Prostate gland (tissue), 2 donors: ENCODE measurements at regions not wholly inside any gene's neighbourhood (a gene's known extent, or its start where the extent isn't known, plus 50 kb on each side); places are given as distances from the start of the nearest gene placed in this dataset.

ENCODE experiments used
- DNase-seq: peaks from one replicate; pipeline ENCODE4 v3.0.0-alpha.2; 2019; ENCODE audit warnings: low spot score
- H3K27ac ChIP-seq, 2 donors: fragments of 200-600 bp; sonication (generic); 2 replicates each; pipeline ENCODE4 v1.5.1; 2017 to 2019
- H3K27me3 ChIP-seq: fragments of 200-600 bp; sonication (generic); replicated peaks from 2 replicates; pipeline ENCODE4 v1.5.1; 2019; ENCODE audit not compliant: insufficient read depth
- H3K36me3 ChIP-seq, 2 donors: fragments of 200-600 bp; sonication (generic); 1 replicate in 1 of 2; 2 replicates in 1 of 2; pipeline versions ENCODE4 v1.5.1 to v1.8.1; 2017 to 2019
- H3K4me1 ChIP-seq: fragments of 200-600 bp; sonication (generic); replicated peaks from 2 replicates; pipeline ENCODE4 v1.5.1; 2019
- H3K4me3 ChIP-seq, 2 donors: fragments of 200-600 bp; sonication (generic); 2 replicates each; pipeline ENCODE4 v1.5.1; 2017 to 2019
- H3K9me3 ChIP-seq: fragments of 200-600 bp; sonication (generic); 2 replicates; pipeline ENCODE4 v1.5.1; 2017
- POLR2A ChIP-seq: fragments of 450-650 bp; IDR thresholded peaks from one replicate; pipeline ENCODE4 v1.6.1; 2016; ENCODE audit warnings: antibody characterized with exemption, mild to moderate bottlenecking
- POLR2AphosphoS5 ChIP-seq: sonication (generic); formaldehyde crosslinking; IDR thresholded peaks from one replicate; pipeline ENCODE4 v1.6.1; 2017; ENCODE audit warnings: antibody characterized with exemption
- WGBS: methylation state at CpG from one replicate; pipeline ENCODE4 v1.1.5; 2018; 5-methylcytosine and 5-hydroxymethylcytosine counted together
- intact Hi-C: fragments of 100-400 bp; cut with DNase I; formaldehyde crosslinking; loops from one replicate; pipeline ENCODE4 v1.14.2; 2022
- TF ChIP-seq, protein P1 (sequence below), 4 experiments: fragments of 200-600 bp in 2 of 4; fragments of 450-650 bp in 2 of 4; sonication (generic) in 2 of 4; IDR thresholded peaks; 1 replicate in 3 of 4; 2 replicates in 1 of 4; pipeline ENCODE4 v1.5.1; 2016 to 2019; ENCODE audit warnings: antibody characterized with exemption in 4 of 4, mild to moderate bottlenecking in 2 of 4, moderate library complexity in 2 of 4

DNA sequence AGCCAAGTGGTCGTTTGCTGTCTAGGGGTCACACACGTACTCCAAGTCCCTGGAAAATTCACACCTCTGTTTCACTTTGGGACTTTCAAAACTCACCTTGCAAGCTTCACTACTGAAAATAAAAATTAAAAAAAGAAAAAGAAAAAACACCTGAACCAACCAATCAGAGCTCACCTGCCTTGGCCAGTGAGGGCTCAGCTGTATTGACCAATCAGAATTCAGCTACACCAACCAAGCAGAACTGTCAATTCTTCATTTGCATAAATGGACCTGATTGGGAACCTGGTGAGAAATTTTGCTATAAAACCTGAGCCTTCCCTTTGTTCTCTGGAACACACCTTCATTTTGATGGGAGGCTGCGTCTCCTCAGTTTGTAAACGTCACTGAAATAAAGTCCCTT lies 176.4 kb downstream of the TTC32 start:
- intact Hi-C loops, result no loop called here
- no peak for DNase-seq
- Histone ChIP-seq H3K4me3 (no peak overlapping the region), H3K27ac (no peak overlapping the region), H3K36me3 (no peaks in the 10 kb centered on the region), H3K4me1 (no peaks in the 10 kb centered on the region), H3K27me3 (no peaks in the 10 kb centered on the region), H3K9me3 (no peaks in the 10 kb centered on the region)
- 62% methylated on average over 4 of the region's 4 CpGs for WGBS
- TF ChIP-seq POLR2A (no peak), POLR2AphosphoS5 (no peak)
- TF ChIP-seq, protein P1, sequence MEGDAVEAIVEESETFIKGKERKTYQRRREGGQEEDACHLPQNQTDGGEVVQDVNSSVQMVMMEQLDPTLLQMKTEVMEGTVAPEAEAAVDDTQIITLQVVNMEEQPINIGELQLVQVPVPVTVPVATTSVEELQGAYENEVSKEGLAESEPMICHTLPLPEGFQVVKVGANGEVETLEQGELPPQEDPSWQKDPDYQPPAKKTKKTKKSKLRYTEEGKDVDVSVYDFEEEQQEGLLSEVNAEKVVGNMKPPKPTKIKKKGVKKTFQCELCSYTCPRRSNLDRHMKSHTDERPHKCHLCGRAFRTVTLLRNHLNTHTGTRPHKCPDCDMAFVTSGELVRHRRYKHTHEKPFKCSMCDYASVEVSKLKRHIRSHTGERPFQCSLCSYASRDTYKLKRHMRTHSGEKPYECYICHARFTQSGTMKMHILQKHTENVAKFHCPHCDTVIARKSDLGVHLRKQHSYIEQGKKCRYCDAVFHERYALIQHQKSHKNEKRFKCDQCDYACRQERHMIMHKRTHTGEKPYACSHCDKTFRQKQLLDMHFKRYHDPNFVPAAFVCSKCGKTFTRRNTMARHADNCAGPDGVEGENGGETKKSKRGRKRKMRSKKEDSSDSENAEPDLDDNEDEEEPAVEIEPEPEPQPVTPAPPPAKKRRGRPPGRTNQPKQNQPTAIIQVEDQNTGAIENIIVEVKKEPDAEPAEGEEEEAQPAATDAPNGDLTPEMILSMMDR (IDR thresholded peaks at IDR 0.05), result no peak

DNA sequence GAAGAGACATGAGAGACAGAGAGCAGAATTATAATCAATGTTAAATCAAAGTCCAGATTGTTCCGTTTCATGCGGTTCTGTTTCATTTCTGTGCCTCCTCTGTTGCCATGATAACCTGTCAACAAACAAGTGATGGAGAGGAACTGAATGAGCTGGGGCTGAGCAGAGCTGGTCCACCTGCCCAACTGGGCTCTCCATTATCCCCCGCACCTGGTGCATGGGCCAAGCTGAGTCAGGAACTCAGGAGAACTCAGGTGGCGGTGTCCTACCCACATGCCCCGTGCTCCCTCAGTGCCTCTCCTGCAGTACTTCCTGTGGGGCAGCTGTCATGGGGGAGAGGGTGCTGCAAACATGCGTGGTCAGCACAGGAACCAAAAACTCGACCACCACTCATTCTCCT lies 178.8 kb downstream of the TTC32 start:
- 86% methylated on average over 7 of the region's 7 CpGs for WGBS
- intact Hi-C loops, result no loop called here
- no peak for TF ChIP-seq POLR2A
- no peak for TF ChIP-seq POLR2AphosphoS5
- TF ChIP-seq, protein P1 (IDR thresholded peaks at IDR 0.05), result no peak
- H3K36me3 ChIP-seq, result no peaks in the 10 kb centered on the region
- H3K27me3 ChIP-seq, result no peaks in the 10 kb centered on the region
- H3K4me1 ChIP-seq, result no peaks in the 10 kb centered on the region
- no peak overlapping the region for H3K27ac ChIP-seq
- no peak overlapping the region for H3K4me3 ChIP-seq
- H3K9me3 ChIP-seq, result no peaks in the 10 kb centered on the region
- no peak for DNase-seq

DNA sequence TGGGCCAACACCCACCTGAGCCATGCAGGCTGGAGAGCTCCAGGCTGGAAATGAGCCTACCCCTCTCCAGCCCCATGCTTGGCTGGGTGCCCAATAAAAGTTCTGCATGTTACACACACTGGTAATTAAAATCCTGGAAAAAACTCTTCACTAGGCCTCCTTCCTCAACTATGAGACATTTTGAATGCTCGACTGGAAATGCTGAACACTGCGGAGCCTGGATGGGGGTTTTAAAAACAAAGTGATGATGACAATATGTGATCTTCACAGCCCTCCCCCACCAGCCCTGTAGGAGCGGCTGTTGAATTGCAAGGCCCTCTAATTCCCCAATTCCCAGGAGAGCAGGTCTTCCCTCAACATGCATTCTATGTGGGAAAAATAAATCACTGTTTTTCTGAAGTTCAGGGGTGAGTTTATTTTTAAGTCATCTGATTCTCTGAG lies 179.2 kb downstream of the TTC32 start:
- H3K4me1 ChIP-seq, result no peaks in the 10 kb centered on the region
- no peak for TF ChIP-seq POLR2AphosphoS5
- TF ChIP-seq, protein P1 (IDR thresholded peaks at IDR 0.05), result no peak
- no peak for TF ChIP-seq POLR2A
- DNase-seq, result no peak
- WGBS, result 62% methylated on average over 3 of the region's 3 CpGs
- no peak overlapping the region for H3K27ac ChIP-seq
- no peaks in the 10 kb centered on the region for H3K9me3 ChIP-seq
- H3K4me3 ChIP-seq, result no peak overlapping the region
- intact Hi-C loops, result no loop called here
- no peaks in the 10 kb centered on the region for H3K36me3 ChIP-seq
- H3K27me3 ChIP-seq, result no peaks in the 10 kb centered on the region

DNA sequence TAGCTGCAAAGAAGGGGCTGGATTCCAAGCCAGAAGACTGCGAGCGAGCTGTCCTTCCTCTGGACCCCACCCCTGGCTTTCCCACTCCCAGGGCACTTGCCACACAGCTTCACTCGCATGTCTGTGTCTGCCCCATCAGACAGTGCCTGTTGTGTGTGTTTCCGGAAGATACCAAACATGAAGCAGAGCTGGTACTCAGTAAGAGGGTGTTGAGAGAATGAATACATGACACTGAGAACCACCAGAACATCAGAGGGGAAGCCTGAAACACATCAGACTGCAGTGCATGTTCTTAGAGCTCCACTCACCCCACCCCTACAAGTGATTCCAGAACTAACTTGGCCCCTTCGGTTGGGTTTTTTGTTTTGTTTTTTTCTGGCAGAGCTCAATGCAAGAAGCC lies 181.5 kb downstream of the TTC32 start:
- Histone ChIP-seq H3K36me3 (no peaks in the 10 kb centered on the region), H3K27me3 (no peaks in the 10 kb centered on the region), H3K9me3 (no peaks in the 10 kb centered on the region), H3K4me1 (no peaks in the 10 kb centered on the region), H3K27ac (no peak overlapping the region), H3K4me3 (no peak overlapping the region)
- no peak for TF ChIP-seq POLR2AphosphoS5
- TF ChIP-seq POLR2A, result no peak
- TF ChIP-seq, protein P1 (IDR thresholded peaks at IDR 0.05), result no peak
- intact Hi-C loops, result no loop called here
- 98% methylated on average over 5 of the region's 5 CpGs for WGBS
- no peak for DNase-seq

DNA sequence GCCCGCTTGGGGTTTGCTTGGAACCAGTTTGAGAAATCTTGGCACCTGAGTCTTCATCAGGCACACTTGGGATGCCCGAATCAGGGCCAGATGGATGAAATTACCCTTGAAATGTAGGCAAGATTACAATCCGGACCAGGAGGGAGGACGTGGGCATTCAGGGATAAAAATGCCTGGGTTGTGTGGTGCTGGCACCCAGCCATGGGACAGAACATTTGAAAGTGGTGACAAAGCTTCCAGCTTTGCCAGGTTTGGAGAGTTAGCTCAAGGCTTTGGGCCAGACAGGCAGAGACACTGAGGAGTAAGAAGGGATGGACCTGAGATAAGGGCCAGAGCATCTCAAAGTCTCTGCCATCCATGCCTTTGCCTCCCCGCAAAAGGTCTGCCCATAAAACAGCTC lies 182.2 kb downstream of the TTC32 start:
- TF ChIP-seq POLR2AphosphoS5 (no peak), POLR2A (no peak)
- TF ChIP-seq, protein P1 (IDR thresholded peaks at IDR 0.05), result no peak
- no peaks in the 10 kb centered on the region for H3K27me3 ChIP-seq
- no peaks in the 10 kb centered on the region for H3K9me3 ChIP-seq
- H3K4me3 ChIP-seq, result no peak overlapping the region
- intact Hi-C loops, result no loop called here
- no peaks in the 10 kb centered on the region for H3K4me1 ChIP-seq
- H3K36me3 ChIP-seq, result no peaks in the 10 kb centered on the region
- no peak overlapping the region for H3K27ac ChIP-seq
- DNase-seq, result no peak
- WGBS, result 71% methylated on average over 5 of the region's 5 CpGs
